T-helper 2 cell treated with Interferon-gamma antibody and Interleukin-4, amounts not matched to agents 5 μg/mL and 100 μg/mL, for 36 hours (primary cell): ENCODE measurements at regions not wholly inside any gene's neighbourhood (a gene's known extent, or its start where the extent isn't known, plus 50 kb on each side); places are given as distances from the start of the nearest gene placed in this dataset.
"Not testable (repeated sequence)": the region's sequence is repeated elsewhere in the genome, so short reads cannot be mapped to it uniquely, and the experiment has no call there.

ENCODE experiments used
- DNase-seq: peaks from one replicate; pipeline ENCODE4 v3.0.0; 2021; ENCODE audit warnings: low spot score
- H3K27ac Mint-ChIP-seq: one replicate; pipeline ENCODE4 v1.8.0; 2021; ENCODE audit warnings: mild to moderate bottlenecking, mixed read lengths
- H3K27me3 Mint-ChIP-seq: one replicate; pipeline ENCODE4 v1.8.0; 2021; ENCODE audit warnings: low read depth, mixed read lengths
- H3K36me3 Mint-ChIP-seq: one replicate; pipeline ENCODE4 v1.8.0; 2021; ENCODE audit warnings: low read depth, mixed read lengths
- H3K4me1 Mint-ChIP-seq: one replicate; pipeline ENCODE4 v1.8.0; 2021; ENCODE audit warnings: low read depth, mixed read lengths
- H3K4me3 Mint-ChIP-seq: one replicate; pipeline ENCODE4 v1.8.0; 2022; ENCODE audit warnings: mild to moderate bottlenecking, moderate library complexity, mixed read lengths
- H3K9me3 Mint-ChIP-seq: one replicate; pipeline ENCODE4 v1.8.0; 2021; ENCODE audit warnings: mixed read lengths

DNA sequence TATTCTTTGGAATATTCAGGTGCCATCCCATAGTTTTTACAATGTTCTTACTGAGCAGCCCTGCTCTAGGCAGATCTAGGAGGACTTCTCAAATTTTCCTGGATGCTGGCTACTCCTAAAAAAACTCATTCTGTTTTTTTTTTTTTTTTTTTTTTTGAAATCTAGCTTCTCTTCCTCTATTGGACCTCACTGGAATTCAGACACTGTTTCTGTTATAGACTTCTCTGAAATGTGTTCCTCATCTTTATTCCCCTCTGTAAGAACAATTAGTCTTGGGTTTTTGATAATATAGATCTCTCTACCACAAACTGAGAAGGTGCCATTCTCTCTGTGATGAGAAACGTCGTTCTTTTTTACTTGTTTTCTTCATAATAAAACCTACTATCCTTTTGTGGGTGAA lies 115.3 kb upstream of the CCND2 start:
- no peak for DNase-seq
- Mint-ChIP-seq H3K36me3 (peaks cover 15% of the 10 kb centered on the region), H3K9me3 (peaks cover 14% of the 10 kb centered on the region), H3K27ac (peak overlapping the region; percentile 60), H3K4me1 (peaks cover 70% of the 10 kb centered on the region), H3K4me3 (peak overlapping the region; percentile 22), H3K27me3 (no peaks in the 10 kb centered on the region)

DNA sequence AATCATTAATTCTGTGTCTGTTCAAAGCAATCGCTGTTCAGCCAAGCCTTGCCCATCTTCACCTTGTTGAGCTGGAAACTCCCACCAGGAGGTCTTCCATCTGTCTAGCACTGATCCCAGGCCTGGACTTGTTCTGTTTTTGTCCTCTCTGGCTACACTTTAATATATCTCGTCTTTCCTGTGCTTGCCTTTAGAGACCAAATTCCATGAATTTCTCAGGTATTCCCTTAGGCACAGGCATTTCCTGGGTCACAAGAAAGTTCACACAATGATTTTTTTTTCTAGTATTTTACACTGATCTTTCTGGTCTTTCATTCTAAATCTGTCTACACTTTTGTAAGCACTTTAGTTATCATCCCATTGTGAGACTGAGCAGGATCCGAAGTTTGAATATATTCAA lies 116.4 kb upstream of the CCND2 start:
- Mint-ChIP-seq H3K27me3 (no peaks in the 10 kb centered on the region), H3K4me3 (peak overlapping the region; percentile 29), H3K4me1 (peaks cover 80% of the 10 kb centered on the region), H3K36me3 (peaks cover 15% of the 10 kb centered on the region), H3K27ac (peak overlapping the region; percentile 51), H3K9me3 (peaks cover 14% of the 10 kb centered on the region)
- DNase-seq: no peak

DNA sequence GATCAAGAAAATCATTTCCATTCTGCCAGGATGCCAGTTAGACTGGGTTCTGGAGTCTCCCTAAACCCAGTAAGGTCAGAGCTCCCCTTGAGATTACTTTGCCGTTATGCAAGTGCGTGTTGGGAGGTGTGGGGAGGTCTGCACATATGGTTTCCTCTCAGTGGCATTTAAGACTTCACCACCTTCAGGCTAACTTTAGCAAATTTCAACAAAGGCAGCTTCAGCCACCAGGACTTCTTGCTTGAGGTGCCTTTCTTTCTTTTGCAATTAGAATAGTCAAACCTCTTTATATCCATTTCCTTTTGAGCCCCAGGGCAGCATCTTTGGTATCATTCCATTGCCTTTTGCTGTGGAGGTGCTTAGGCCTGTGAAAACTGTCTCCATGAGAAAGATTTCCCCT lies 117.2 kb upstream of the CCND2 start:
- no peak overlapping the region for H3K4me3 Mint-ChIP-seq
- DNase-seq: peak; percentile 4
- H3K4me1 Mint-ChIP-seq: peaks cover 80% of the 10 kb centered on the region
- peak overlapping the region; percentile 49 for H3K27ac Mint-ChIP-seq
- no peaks in the 10 kb centered on the region for H3K27me3 Mint-ChIP-seq
- peaks cover 13% of the 10 kb centered on the region for H3K9me3 Mint-ChIP-seq
- H3K36me3 Mint-ChIP-seq: peaks cover 10% of the 10 kb centered on the region

DNA sequence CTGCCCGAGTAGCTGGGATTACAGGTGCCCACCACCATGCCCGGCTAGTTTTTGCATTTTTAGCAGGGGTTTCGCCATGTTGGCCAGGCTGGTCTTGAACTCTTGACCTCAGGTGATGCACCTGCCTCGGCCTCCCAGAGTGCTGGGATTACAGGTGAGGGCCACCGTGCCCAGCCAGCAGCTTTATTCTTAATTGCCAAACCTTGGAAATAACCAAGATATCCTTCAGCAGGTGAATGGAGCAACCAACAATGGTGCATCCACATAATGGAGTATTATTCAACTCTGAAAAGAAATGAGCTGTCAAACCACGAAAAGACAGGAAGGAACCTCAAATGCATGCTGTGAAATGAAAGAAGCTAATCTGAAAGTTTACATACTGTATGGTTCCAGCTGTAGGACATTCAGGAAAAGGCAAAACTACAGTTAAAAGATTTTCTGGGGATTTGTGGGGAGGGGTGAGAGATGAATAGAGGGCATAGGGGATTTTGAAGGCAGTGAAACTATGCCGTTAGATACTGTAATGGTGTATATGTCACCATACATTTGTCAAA lies 118.8 kb upstream of the CCND2 start:
- peaks cover 78% of the 10 kb centered on the region for H3K4me1 Mint-ChIP-seq
- peaks cover 21% of the 10 kb centered on the region for H3K9me3 Mint-ChIP-seq
- peak overlapping the region; percentile 95 for H3K27ac Mint-ChIP-seq
- H3K4me3 Mint-ChIP-seq: peak overlapping the region; percentile 68
- DNase-seq: no peak
- H3K27me3 Mint-ChIP-seq: no peaks in the 10 kb centered on the region
- H3K36me3 Mint-ChIP-seq: peaks cover 20% of the 10 kb centered on the region

DNA sequence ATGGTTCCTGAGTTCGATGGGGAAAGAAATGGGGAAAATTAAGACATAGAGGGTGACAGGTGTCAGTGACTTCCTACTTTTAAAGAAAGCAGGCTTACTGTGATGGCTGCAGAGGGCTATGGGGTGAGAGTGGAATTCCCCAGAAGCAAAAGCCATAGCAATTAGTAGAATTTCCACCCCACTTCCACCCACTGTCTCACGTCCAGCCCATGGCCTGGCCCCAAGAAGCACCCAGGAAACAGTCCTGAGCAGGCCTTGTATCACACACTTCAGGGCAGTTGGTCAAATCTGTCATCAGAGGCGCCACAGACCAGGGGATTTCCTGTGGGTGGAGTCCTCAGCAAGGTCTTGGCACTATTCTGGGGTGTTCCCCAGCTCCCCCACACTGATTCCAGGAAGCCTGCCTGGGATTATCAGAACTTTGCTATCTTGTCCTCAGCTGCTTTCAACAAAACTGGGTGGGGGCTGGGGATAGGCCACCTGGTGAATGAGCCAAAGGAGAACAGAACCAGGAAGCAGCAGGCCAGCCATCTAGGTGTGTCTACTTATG lies 120.1 kb upstream of the CCND2 start:
- peaks cover 21% of the 10 kb centered on the region for H3K9me3 Mint-ChIP-seq
- H3K27me3 Mint-ChIP-seq: no peaks in the 10 kb centered on the region
- peak overlapping the region; percentile 68 for H3K4me3 Mint-ChIP-seq
- H3K36me3 Mint-ChIP-seq: peaks cover 20% of the 10 kb centered on the region
- H3K27ac Mint-ChIP-seq: peak overlapping the region; percentile 95
- peaks cover 76% of the 10 kb centered on the region for H3K4me1 Mint-ChIP-seq
- DNase-seq: peak; percentile 84

DNA sequence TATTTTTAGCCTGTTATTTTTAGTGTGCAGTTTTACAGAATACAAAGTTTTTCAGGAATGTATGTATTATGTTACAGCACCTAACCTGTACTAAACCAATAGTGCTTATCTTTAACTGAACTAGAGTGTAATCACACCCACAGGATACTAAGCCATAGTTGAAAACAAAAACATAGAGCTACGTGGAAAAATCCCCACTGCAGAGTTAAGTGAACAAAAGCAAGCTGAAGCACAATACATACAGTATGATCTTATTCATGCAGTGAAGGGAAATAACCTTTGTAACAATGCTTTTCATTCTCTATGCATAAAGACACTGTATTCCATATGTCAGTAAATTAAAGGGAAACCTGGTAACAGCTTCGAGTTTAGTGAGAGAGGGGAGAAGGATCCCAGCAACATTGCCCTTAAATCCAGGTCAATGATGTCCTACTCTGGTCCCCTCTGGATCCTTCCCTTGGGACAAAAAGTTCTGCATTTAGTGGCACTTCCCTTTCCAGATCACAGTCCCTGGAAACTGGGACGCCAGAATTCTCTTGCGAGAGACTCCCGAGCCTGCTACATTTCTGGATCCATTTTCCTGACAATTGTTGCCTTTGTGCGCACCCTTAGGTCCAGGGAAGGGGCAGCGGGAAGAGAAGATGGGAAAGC lies 121.3 kb upstream of the CCND2 start:
- Mint-ChIP-seq H3K27ac (peak overlapping the region; percentile 95), H3K36me3 (peaks cover 17% of the 10 kb centered on the region), H3K27me3 (no peaks in the 10 kb centered on the region), H3K4me1 (peaks cover 85% of the 10 kb centered on the region), H3K4me3 (peak overlapping the region; percentile 68), H3K9me3 (peaks cover 21% of the 10 kb centered on the region)
- peak; percentile 3 for DNase-seq

DNA sequence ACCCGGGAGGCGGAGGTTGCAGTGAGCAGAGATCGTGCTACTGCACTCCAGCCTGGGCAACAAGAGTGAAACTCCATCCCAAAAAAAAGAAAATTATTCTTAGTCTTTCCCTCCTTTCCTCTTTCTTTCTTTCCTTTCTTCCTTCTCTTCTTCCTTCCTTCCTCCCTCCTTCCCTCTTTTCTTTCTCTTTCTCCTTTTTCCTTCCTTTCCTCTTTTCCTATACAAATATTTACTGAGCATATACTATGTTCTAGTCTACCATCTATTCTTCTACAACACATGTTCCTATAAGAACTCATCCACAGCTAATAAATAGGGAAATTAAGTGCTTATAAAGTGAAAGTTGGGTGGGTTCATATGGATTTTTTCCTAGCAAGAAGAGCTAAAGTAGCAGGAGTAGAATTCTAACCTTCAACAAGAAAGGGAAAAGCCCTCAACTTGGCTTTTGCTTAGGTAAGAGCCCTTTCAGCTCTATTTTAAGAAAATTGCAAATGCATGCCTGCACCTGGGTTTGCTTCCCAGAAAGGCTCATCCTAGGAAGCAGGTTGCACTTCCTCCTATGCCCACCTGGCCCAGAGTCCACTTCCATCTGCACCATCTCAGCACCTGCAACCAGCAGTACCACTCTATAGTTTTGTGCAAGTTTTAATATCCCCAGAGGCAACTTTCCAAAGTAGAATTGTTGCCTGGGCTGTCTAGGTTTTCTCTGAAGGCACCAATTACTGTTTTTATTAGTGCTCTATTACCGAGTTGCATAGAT lies 122.0 kb upstream of the CCND2 start:
- peaks cover 21% of the 10 kb centered on the region for H3K9me3 Mint-ChIP-seq
- DNase-seq: no peak
- peaks cover 86% of the 10 kb centered on the region for H3K4me1 Mint-ChIP-seq
- no peaks in the 10 kb centered on the region for H3K27me3 Mint-ChIP-seq
- peak overlapping the region; percentile 68 for H3K4me3 Mint-ChIP-seq
- H3K27ac Mint-ChIP-seq: peak overlapping the region; percentile 95
- H3K36me3 Mint-ChIP-seq: peaks cover 14% of the 10 kb centered on the region

DNA sequence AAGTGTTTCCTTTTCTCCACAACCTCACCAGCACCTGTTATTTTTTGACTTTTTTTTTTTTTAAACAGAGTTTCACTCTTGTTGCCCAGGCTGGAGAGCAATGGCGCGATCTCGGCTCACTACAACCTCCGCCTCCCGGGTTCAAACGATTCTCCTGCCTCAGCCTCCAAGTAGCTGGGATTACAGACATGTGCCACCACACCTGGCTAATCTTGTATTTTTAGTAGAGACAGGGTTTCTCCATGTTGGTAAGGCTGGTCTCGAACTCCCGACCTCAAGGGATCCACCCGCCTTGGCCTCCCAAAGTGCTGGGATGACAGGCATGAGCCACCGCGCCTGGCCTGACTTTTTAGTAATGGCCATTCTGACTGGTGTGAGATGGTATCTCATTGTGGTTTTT lies 123.2 kb upstream of the CCND2 start:
- not testable (repeated sequence) for H3K27me3 Mint-ChIP-seq, H3K27ac Mint-ChIP-seq, DNase-seq, H3K4me3 Mint-ChIP-seq
- H3K4me1 Mint-ChIP-seq: peaks cover 88% of the 10 kb centered on the region
- peaks cover 17% of the 10 kb centered on the region for H3K9me3 Mint-ChIP-seq
- H3K36me3 Mint-ChIP-seq: peaks cover 12% of the 10 kb centered on the region

DNA sequence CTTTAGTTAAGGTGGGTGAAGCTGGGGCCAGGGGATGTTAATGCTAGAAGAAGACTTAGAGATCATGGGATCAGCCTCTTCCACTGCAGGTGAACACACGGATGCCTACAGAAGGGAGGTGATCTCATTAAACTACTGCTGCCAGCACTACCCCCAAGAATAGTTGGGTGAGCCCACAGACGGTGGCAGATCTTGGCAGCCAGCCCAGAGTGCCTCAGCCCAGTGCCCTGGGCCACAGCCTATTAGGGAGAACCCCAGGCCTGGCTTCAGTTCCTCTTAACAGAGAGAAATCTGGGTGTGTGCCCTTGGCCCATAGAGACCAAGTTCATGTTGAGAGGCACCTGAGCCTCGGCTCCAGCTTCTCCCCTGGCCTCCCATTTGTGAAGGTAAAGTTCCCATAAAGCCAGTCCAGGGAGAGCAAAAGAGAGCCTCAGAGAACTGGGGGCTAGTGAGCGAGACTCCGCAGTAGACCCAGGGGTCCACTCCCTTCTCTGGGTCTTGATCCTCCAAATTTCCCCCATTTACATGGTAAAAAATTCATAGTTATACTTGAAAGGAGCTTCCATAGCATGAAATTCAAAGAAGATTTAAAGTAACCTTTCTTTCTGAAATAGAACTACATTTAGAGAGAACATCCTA lies 125.0 kb upstream of the CCND2 start:
- no peak overlapping the region for H3K4me3 Mint-ChIP-seq
- H3K4me1 Mint-ChIP-seq: peaks cover 89% of the 10 kb centered on the region
- no peaks in the 10 kb centered on the region for H3K27me3 Mint-ChIP-seq
- H3K36me3 Mint-ChIP-seq: peaks cover 17% of the 10 kb centered on the region
- peak overlapping the region; percentile 93 for H3K27ac Mint-ChIP-seq
- H3K9me3 Mint-ChIP-seq: peaks cover 24% of the 10 kb centered on the region
- DNase-seq: peak; percentile 4

DNA sequence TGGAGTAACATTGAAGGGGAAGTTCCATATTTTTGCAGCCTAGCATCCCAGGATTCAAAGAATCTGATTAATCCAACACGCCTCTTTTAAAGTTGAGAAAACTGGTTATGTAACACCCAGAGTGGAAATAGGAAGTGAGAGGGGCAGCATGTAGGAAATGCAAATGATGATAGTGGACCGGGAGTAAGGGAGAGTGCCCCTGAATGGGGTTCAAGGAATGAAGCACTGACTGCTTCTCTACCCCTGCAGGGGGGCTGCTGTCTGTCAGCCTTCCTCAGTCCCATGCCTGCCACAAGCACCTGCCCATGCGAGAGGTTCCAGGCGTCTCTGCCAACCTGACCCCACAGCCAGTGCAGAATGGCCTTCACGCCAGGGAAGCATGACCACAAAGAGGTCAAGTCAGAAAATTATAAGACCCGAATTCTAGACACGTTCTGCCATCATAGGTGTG lies 126.5 kb upstream of the CCND2 start:
- peaks cover 17% of the 10 kb centered on the region for H3K36me3 Mint-ChIP-seq
- H3K27ac Mint-ChIP-seq: peak overlapping the region; percentile 93
- peaks cover 88% of the 10 kb centered on the region for H3K4me1 Mint-ChIP-seq
- peak overlapping the region; percentile 79 for H3K4me3 Mint-ChIP-seq
- no peaks in the 10 kb centered on the region for H3K27me3 Mint-ChIP-seq
- no peak for DNase-seq
- H3K9me3 Mint-ChIP-seq: peaks cover 24% of the 10 kb centered on the region

DNA sequence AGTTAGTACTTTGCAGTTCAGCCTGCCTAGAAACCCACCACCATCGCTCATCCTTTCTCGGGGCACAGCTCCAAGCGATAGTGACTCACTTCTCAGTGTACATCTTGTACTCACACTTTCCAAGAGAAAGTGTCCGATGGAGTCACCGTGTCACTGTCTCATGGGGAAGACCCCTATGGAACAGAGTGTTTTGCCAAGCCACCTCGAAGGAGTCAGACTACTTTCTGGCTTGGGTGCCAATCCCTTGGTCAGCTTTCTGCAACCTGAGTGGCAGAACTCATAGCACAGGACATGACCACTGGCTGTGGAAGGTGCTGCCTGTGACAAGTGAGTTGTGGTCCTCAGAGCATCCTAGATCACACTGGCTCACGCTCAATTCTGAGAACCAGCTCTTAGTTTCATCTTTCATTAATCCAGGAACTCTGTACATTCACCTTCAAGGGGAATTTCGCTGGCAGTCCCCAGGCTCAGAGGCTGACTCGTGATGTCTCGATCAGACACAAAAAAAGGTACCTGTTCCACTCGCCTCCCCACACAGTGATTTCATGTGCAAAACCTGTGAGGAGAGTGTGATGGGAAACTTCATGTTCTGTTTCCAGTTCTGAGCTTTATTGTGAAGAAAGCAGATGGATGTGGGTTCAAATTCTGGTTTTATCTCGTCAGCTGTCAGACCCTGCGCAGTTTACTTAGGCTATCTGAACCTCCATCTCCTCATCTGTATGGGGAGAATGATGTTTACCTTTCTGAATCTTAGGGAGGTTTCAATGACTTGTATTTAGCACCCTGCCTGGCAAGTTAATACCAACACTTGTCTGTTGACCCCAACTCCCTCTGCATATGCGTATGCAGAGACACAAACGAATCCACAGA lies 127.3 kb upstream of the CCND2 start:
- Mint-ChIP-seq H3K27me3 (no peaks in the 10 kb centered on the region), H3K9me3 (peaks cover 17% of the 10 kb centered on the region), H3K4me3 (peak overlapping the region; percentile 79), H3K27ac (peak overlapping the region; percentile 93), H3K36me3 (peaks cover 14% of the 10 kb centered on the region), H3K4me1 (peaks cover 89% of the 10 kb centered on the region)
- peak; percentile 81 for DNase-seq

DNA sequence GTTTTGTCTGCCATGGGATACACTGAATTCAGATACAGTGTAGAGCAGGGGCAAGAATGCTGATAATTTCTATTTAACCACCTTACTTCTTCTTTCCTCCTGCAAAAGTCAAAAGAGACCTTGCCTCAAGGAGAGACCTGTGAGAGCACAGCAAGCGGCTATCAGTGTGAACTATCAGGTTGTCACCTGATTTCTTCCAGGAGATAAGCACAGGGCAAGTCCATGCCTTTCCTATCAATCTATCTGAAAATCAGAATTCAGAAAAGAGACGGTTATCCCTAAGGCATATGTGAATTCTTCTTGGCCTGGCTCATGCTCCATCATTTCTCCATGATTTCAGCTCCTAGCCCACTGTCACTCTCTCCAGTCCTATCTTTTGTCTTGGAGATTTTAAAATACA lies 128.9 kb upstream of the CCND2 start:
- DNase-seq: no peak
- Mint-ChIP-seq H3K36me3 (peaks cover 4% of the 10 kb centered on the region), H3K4me3 (peak overlapping the region; percentile 79), H3K9me3 (peaks cover 10% of the 10 kb centered on the region), H3K27me3 (no peaks in the 10 kb centered on the region), H3K27ac (peak overlapping the region; percentile 93), H3K4me1 (peaks cover 88% of the 10 kb centered on the region)

DNA sequence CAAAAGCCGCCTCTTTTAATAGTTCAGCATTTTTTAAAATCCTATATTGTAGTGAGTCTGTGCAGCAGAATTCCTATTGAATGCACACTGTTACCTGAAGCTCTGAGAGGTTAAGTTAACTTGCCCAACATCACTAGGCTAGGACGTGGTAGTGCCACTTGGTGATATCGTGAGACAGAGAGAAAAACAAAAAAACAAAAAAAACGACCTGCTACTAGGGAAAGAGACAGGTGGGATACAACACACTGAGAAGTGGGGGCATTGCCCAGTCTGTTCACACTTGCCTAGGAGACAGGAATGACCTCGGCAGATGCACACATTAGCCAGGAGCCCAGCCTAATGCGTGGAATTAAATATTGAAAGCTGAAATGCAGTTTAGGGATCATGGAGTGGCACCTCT lies 129.7 kb upstream of the CCND2 start:
- no peak for DNase-seq
- H3K27ac Mint-ChIP-seq: peak overlapping the region; percentile 93
- H3K27me3 Mint-ChIP-seq: no peaks in the 10 kb centered on the region
- H3K9me3 Mint-ChIP-seq: peaks cover 10% of the 10 kb centered on the region
- H3K4me3 Mint-ChIP-seq: peak overlapping the region; percentile 53
- peaks cover 4% of the 10 kb centered on the region for H3K36me3 Mint-ChIP-seq
- H3K4me1 Mint-ChIP-seq: peaks cover 92% of the 10 kb centered on the region
